Astrocyte (in vitro differentiated cells and primary cell): ENCODE measurements at regions not wholly inside any gene's neighbourhood (a gene's known extent, or its start where the extent isn't known, plus 50 kb on each side); places are given as distances from the start of the nearest gene placed in this dataset.

ENCODE experiments used
- DNase-seq: peaks from one replicate; pipeline ENCODE4 v3.0.0-alpha.2; 2010; ENCODE audit warnings: low read depth
- FAIRE-seq: peaks from 2 replicates; lab custom pipeline; 2011; peaks lifted over from hg19 to GRCh38; lab: Jason Lieb, UNC
- H2AFZ ChIP-seq: 2 replicates; pipeline ENCODE4 v1.6.0; 2012; ENCODE audit warnings: low read depth, low read length, inconsistent platforms
- H3K27ac ChIP-seq: 2 replicates; pipeline ENCODE4 v1.5.1; 2011; ENCODE audit warnings: low read depth, low read length, inconsistent platforms
- H3K27me3 ChIP-seq: 2 replicates; pipeline ENCODE4 v1.6.0; 2011; ENCODE audit warnings: low read length, inconsistent platforms; ENCODE audit not compliant: insufficient read depth
- H3K36me3 ChIP-seq: 2 replicates; pipeline ENCODE4 v1.5.1; 2011; ENCODE audit warnings: low read length, inconsistent platforms; ENCODE audit not compliant: insufficient read depth
- H3K4me1 ChIP-seq: 2 replicates; pipeline ENCODE4 v1.5.1; 2011; ENCODE audit warnings: low read length, inconsistent platforms; ENCODE audit not compliant: insufficient read depth
- H3K4me2 ChIP-seq: 2 replicates; pipeline ENCODE4 v1.6.0; 2012; ENCODE audit warnings: low read length, inconsistent platforms
- H3K4me3 ChIP-seq: 2 replicates; pipeline ENCODE4 v1.5.1; 2011; ENCODE audit warnings: low read depth, mild to moderate bottlenecking, low read length, inconsistent platforms; ENCODE audit not compliant: insufficient read depth
- H3K79me2 ChIP-seq: 2 replicates; pipeline ENCODE4 v1.6.0; 2012; ENCODE audit warnings: mild to moderate bottlenecking, low read length, inconsistent platforms; ENCODE audit not compliant: insufficient read depth
- H3K9ac ChIP-seq: 2 replicates; pipeline ENCODE4 v1.6.0; 2012; ENCODE audit warnings: mild to moderate bottlenecking, low read length, inconsistent platforms
- H3K9me3 ChIP-seq: 2 replicates; pipeline ENCODE4 v1.5.1; 2012; ENCODE audit warnings: low read depth, mild to moderate bottlenecking, low read length, inconsistent platforms; ENCODE audit not compliant: insufficient read depth
- H4K20me1 ChIP-seq: 2 replicates; pipeline ENCODE4 v1.6.0; 2012; ENCODE audit warnings: low read length, inconsistent platforms; ENCODE audit not compliant: insufficient read depth
- H3K27ac Mint-ChIP-seq: one replicate; pipeline ENCODE4 v1.8.0; 2021; ENCODE audit warnings: mild to moderate bottlenecking, mixed read lengths; ENCODE audit not compliant: unreplicated experiment
- H3K27me3 Mint-ChIP-seq: one replicate; pipeline ENCODE4 v1.8.0; 2021; ENCODE audit warnings: low read depth, mixed read lengths; ENCODE audit not compliant: unreplicated experiment
- H3K36me3 Mint-ChIP-seq: one replicate; pipeline ENCODE4 v1.8.0; 2021; ENCODE audit warnings: low read depth, mixed read lengths; ENCODE audit not compliant: unreplicated experiment
- H3K4me1 Mint-ChIP-seq: one replicate; pipeline ENCODE4 v1.8.0; 2021; ENCODE audit warnings: low read depth, mixed read lengths; ENCODE audit not compliant: unreplicated experiment
- H3K4me3 Mint-ChIP-seq: one replicate; pipeline ENCODE4 v1.8.0; 2021; ENCODE audit warnings: mild to moderate bottlenecking, moderate library complexity, mixed read lengths; ENCODE audit not compliant: unreplicated experiment
- H3K9me3 Mint-ChIP-seq: one replicate; pipeline ENCODE4 v1.8.0; 2021; ENCODE audit warnings: mild to moderate bottlenecking, mixed read lengths; ENCODE audit not compliant: unreplicated experiment
- EZH2 ChIP-seq: IDR thresholded peaks from 2 replicates; pipeline ENCODE4 v1.6.1; 2012; ENCODE audit warnings: mild to moderate bottlenecking, low read length, inconsistent platforms; ENCODE audit not compliant: insufficient read depth
- TF ChIP-seq, protein P1 (sequence below): IDR thresholded peaks from 2 replicates; pipeline ENCODE4 v1.5.1; 2011; ENCODE audit warnings: low read depth, mild to moderate bottlenecking, inconsistent platforms, low read length, moderate library complexity; ENCODE audit not compliant: insufficient read depth

DNA sequence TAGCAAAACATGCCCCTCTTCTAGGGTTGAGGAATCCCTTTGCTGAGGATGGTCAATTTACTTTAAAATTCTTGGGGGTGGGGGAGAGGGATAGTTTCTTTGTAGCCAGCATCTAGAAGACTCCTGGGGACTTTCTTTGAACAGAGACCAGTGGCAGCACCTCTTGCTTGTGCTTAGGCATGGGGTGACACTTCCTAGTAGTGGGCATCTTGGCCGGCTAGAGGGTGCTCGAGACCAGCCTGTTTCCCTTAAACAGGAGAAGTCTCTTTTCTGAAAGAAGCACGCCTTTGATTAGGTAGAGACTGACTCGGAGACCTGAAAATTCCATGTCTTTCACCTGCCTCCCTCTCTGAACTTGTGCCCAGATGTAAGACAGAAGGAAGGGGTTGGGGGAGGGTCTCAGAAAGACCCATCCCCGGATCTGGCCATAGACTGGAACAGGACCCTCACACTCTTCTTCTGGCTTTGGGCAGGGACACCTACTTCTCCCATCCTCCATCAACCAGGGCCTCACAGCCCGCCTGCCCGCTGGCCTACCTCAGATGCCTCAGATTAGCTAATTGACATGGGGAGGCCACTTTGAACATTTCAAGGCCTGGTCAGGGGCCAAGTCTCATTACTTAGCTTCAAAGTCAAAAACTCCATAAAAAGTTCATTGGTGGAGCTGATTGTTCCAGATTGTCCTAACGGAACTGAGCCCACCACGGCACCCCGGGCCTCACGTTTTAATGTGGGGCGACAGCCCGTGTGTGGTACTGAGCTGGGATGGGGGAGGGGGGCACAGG is 172.2 kb downstream of the CDC5L start:
- no peaks in the 10 kb centered on the region for H4K20me1 ChIP-seq
- DNase-seq (no peak), FAIRE-seq (no peak)
- H3K36me3 ChIP-seq: no peaks in the 10 kb centered on the region
- H3K4me2 ChIP-seq: no peak overlapping the region
- no peak overlapping the region for H3K9ac ChIP-seq
- Mint-ChIP-seq H3K9me3 (no peaks in the 10 kb centered on the region), H3K4me1 (no peaks in the 10 kb centered on the region), H3K27me3 (peaks cover 32% of the 10 kb centered on the region), H3K27ac (no peak overlapping the region), H3K36me3 (no peaks in the 10 kb centered on the region), H3K4me3 (no peak overlapping the region)
- H3K9me3 ChIP-seq: no peaks in the 10 kb centered on the region
- no peaks in the 10 kb centered on the region for H3K4me1 ChIP-seq
- H3K27me3 ChIP-seq: peaks cover 5% of the 10 kb centered on the region
- H3K27ac ChIP-seq: no peak overlapping the region
- no peak overlapping the region for H2AFZ ChIP-seq
- no peaks in the 10 kb centered on the region for H3K79me2 ChIP-seq
- TF ChIP-seq, protein P1, sequence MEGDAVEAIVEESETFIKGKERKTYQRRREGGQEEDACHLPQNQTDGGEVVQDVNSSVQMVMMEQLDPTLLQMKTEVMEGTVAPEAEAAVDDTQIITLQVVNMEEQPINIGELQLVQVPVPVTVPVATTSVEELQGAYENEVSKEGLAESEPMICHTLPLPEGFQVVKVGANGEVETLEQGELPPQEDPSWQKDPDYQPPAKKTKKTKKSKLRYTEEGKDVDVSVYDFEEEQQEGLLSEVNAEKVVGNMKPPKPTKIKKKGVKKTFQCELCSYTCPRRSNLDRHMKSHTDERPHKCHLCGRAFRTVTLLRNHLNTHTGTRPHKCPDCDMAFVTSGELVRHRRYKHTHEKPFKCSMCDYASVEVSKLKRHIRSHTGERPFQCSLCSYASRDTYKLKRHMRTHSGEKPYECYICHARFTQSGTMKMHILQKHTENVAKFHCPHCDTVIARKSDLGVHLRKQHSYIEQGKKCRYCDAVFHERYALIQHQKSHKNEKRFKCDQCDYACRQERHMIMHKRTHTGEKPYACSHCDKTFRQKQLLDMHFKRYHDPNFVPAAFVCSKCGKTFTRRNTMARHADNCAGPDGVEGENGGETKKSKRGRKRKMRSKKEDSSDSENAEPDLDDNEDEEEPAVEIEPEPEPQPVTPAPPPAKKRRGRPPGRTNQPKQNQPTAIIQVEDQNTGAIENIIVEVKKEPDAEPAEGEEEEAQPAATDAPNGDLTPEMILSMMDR: no peak
- no peak for TF ChIP-seq EZH2
- no peak overlapping the region for H3K4me3 ChIP-seq

- no peaks in the 10 kb centered on the region for H3K36me3 Mint-ChIP-seq
- no peaks in the 10 kb centered on the region for H3K9me3 ChIP-seq
- DNase-seq (no peak), FAIRE-seq (no peak)
- H3K4me3 ChIP-seq: no peak overlapping the region
- no peaks in the 10 kb centered on the region for H3K4me1 ChIP-seq
- TF ChIP-seq EZH2: no peak
- TF ChIP-seq, protein P1: no peak
- no peak overlapping the region for H2AFZ ChIP-seq
- H3K27ac Mint-ChIP-seq: no peak overlapping the region
- H3K9ac ChIP-seq: no peak overlapping the region
- no peak overlapping the region for H3K27ac ChIP-seq
- H4K20me1 ChIP-seq: no peaks in the 10 kb centered on the region
- no peaks in the 10 kb centered on the region for H3K9me3 Mint-ChIP-seq
- H3K79me2 ChIP-seq: no peaks in the 10 kb centered on the region
- peaks cover 5% of the 10 kb centered on the region for H3K27me3 ChIP-seq
- H3K4me3 Mint-ChIP-seq: no peak overlapping the region
- no peaks in the 10 kb centered on the region for H3K4me1 Mint-ChIP-seq
- no peaks in the 10 kb centered on the region for H3K36me3 ChIP-seq
- H3K27me3 Mint-ChIP-seq: peaks cover 25% of the 10 kb centered on the region
- H3K4me2 ChIP-seq: peak overlapping the region; percentile 70
Observed at GRCh38 chr6:44560458-44561059, 173.1 kb downstream of the CDC5L start.
